Heart left ventricle (tissue), 16 donors: ENCODE measurements at regions not wholly inside any gene's neighbourhood (a gene's known extent, or its start where the extent isn't known, plus 50 kb on each side); places are given as distances from the start of the nearest gene placed in this dataset.
A peak's percentile ranks its signal among the peaks of the same experiment; 100 is the strongest.

ENCODE experiments used
- ATAC-seq, 4 donors: fragments of 200-7000 bp; cut with Tn5 transposase; one replicate each; pipeline ENCODE4 v1.9.1; 2020 to 2022; ENCODE audit warnings: moderate library complexity in 4 of 4, mild to moderate bottlenecking in 3 of 4, moderate number of reproducible peaks in 1 of 4
- DNase-seq, 5 donors: peaks; one replicate each; pipeline ENCODE4 v3.0.0-alpha.2; 2020
- H3K27ac ChIP-seq, 12 donors: fragments of 200-600 bp; sonication (generic) in 4 of 12; one replicate each; pipeline versions ENCODE4 v1.5.0 to v1.8.0; 2016 to 2022; ENCODE audit warnings: mild to moderate bottlenecking in 2 of 12
- H3K27me3 ChIP-seq, 9 donors: fragments of 200-600 bp; sonication (generic) in 2 of 9; one replicate each; pipeline versions ENCODE4 v1.5.1 to v1.8.0; 2016 to 2022; ENCODE audit warnings: mild to moderate bottlenecking in 3 of 9
- H3K36me3 ChIP-seq, 9 donors: fragments of 200-600 bp; sonication (generic) in 2 of 9; one replicate each; pipeline versions ENCODE4 v1.5.0 to v1.8.0; 2018 to 2022; ENCODE audit warnings: mild to moderate bottlenecking in 2 of 9
- H3K4me1 ChIP-seq, 12 donors: fragments of 200-600 bp; sonication (generic) in 4 of 12; one replicate each; pipeline versions ENCODE4 v1.5.0 to v1.8.0; 2016 to 2022; ENCODE audit warnings: mild to moderate bottlenecking in 3 of 12
- H3K4me3 ChIP-seq, 12 donors: fragments of 200-600 bp; sonication (generic) in 4 of 12; one replicate each; pipeline versions ENCODE4 v1.5.0 to v1.8.0; 2017 to 2022; ENCODE audit warnings: mild to moderate bottlenecking in 9 of 12, moderate library complexity in 4 of 12
- H3K9me3 ChIP-seq, 12 donors: fragments of 200-600 bp; sonication (generic) in 4 of 12; one replicate each; pipeline versions ENCODE4 v1.5.0 to v1.8.0; 2016 to 2022; ENCODE audit warnings: mild to moderate bottlenecking in 1 of 12
- POLR2A ChIP-seq, 2 donors: fragments of 450-650 bp; IDR thresholded peaks; one replicate each; pipeline ENCODE4 v1.6.1; 2017; ENCODE audit warnings: antibody characterized with exemption in 2 of 2, mild to moderate bottlenecking in 2 of 2, moderate library complexity in 2 of 2
- WGBS, 4 donors: extraction: QIAGEN DNeasy Blood & Tissue Kit in 2 of 4; methylation state at CpG; one replicate each; pipeline versions ENCODE4 v1.1.5 to v1.1.7; 2013 to 2018; 5-methylcytosine and 5-hydroxymethylcytosine counted together
- intact Hi-C, 10 donors: fragments of 100-400 bp; cut with DNase I; formaldehyde crosslinking; loops; one replicate each; pipeline versions ENCODE4 v1.11.1 to v1.14.2; 2022
- TF ChIP-seq, protein P1 (sequence below), 12 donors: fragments of 200-600 bp; sonication (generic) in 4 of 12; IDR thresholded peaks; one replicate each; pipeline versions ENCODE4 v1.5.0 to v1.8.0; 2018 to 2022; ENCODE audit warnings: antibody characterized with exemption in 12 of 12, mild to moderate bottlenecking in 5 of 12
- donor health status: ischemic (EF 13 %, LVEDD 7.1; RV severe dilation, severe dysfunction).
- donor health status: healthy with polysubstance abuse.
- donor health status: DM: no; HTN: yes; CAD: no.
- donor health status: DM: no; HTN: no; CAD: no.
- donor health status: ischemic (EF 25% LVEDD 6.9; RV normal size, moderate dysfunction).
- donor health status: ischemic (EF 25% LVEDD 5.7; RV mildly dilated, moderate dysfunction).
- donor health status: healthy.
- donor health status: DM: yes; HTN: yes; CAD: no.
- donor health status: ischemic (EF 35%, LVEDD 5.7; RV mildly dilated, moderate dysfunction).
- donor health status: nonischemic (EF 11% LVEDD 7.7; RV severe dilation, severe dysfunction).
- donor health status: DM: yes; HTN: yes; CAD: no.
- donor health status: PGD.
- donor health status: ischemic (EF 29% LVEDD 5.4; RV normal size, mild dysfunction).
- donor health status: nonischemic (EF 23%, LVEDD 6.1; RV moderate dilation, normal function).

- H3K27me3 ChIP-seq = no peaks in the 10 kb centered on the region
- DNase-seq (no peak), ATAC-seq (no peak)
- no peak overlapping the region for H3K27ac ChIP-seq
- no peak overlapping the region for H3K4me3 ChIP-seq
- intact Hi-C loops = no loop called here
- peaks cover 0 to 4% (median 0%) of the 10 kb centered on the region in 12 donors for H3K9me3 ChIP-seq
- 86 to 92% (median 91%) methylated on average over 3 of the region's 3 CpGs for WGBS, 4 donors
- H3K36me3 ChIP-seq = no peaks in the 10 kb centered on the region
- no peak for TF ChIP-seq POLR2A (IDR thresholded peaks at IDR 0.05)
- TF ChIP-seq, protein P1, sequence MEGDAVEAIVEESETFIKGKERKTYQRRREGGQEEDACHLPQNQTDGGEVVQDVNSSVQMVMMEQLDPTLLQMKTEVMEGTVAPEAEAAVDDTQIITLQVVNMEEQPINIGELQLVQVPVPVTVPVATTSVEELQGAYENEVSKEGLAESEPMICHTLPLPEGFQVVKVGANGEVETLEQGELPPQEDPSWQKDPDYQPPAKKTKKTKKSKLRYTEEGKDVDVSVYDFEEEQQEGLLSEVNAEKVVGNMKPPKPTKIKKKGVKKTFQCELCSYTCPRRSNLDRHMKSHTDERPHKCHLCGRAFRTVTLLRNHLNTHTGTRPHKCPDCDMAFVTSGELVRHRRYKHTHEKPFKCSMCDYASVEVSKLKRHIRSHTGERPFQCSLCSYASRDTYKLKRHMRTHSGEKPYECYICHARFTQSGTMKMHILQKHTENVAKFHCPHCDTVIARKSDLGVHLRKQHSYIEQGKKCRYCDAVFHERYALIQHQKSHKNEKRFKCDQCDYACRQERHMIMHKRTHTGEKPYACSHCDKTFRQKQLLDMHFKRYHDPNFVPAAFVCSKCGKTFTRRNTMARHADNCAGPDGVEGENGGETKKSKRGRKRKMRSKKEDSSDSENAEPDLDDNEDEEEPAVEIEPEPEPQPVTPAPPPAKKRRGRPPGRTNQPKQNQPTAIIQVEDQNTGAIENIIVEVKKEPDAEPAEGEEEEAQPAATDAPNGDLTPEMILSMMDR (IDR thresholded peaks at IDR 0.05) = no peak
- H3K4me1 ChIP-seq = no peaks in the 10 kb centered on the region
Measured at GRCh38 chr6:11878735-11879134, 100.1 kb upstream of the ADTRP start.

GRCh38 chr6:11878029-11878428, 99.4 kb upstream of the ADTRP start:
- intact Hi-C loops = no loop called here
- Histone ChIP-seq H3K4me3 (no peak overlapping the region), H3K4me1 (no peaks in the 10 kb centered on the region), H3K27ac (no peak overlapping the region), H3K36me3 (no peaks in the 10 kb centered on the region), H3K27me3 (no peaks in the 10 kb centered on the region), H3K9me3 (peaks cover 0 to 4% (median 0%) of the 10 kb centered on the region in 12 donors)
- no peak for ATAC-seq
- no peak for TF ChIP-seq POLR2A (IDR thresholded peaks at IDR 0.05)
- TF ChIP-seq, protein P1 (IDR thresholded peaks at IDR 0.05) = no peak
- WGBS, 4 donors = 17 to 42% (median 30%) methylated on average over 3 of the region's 3 CpGs
- DNase-seq = no peak

- intact Hi-C loops = no loop called here
- DNase-seq = no peak
- H3K27me3 ChIP-seq = no peaks in the 10 kb centered on the region
- 89 to 94% (median 93%) methylated on average over 10 of the region's 10 CpGs for WGBS, 4 donors
- H3K36me3 ChIP-seq = no peaks in the 10 kb centered on the region
- no peak for TF ChIP-seq POLR2A (IDR thresholded peaks at IDR 0.05)
- TF ChIP-seq, protein P1 (IDR thresholded peaks at IDR 0.05) = no peak
- H3K27ac ChIP-seq = no peak overlapping the region
- H3K9me3 ChIP-seq = no peaks in the 10 kb centered on the region
- H3K4me3 ChIP-seq = no peak overlapping the region
- H3K4me1 ChIP-seq = no peaks in the 10 kb centered on the region
- ATAC-seq = no peak
Measured at GRCh38 chr6:11876934-11877433, 98.4 kb upstream of the ADTRP start.

DNA sequence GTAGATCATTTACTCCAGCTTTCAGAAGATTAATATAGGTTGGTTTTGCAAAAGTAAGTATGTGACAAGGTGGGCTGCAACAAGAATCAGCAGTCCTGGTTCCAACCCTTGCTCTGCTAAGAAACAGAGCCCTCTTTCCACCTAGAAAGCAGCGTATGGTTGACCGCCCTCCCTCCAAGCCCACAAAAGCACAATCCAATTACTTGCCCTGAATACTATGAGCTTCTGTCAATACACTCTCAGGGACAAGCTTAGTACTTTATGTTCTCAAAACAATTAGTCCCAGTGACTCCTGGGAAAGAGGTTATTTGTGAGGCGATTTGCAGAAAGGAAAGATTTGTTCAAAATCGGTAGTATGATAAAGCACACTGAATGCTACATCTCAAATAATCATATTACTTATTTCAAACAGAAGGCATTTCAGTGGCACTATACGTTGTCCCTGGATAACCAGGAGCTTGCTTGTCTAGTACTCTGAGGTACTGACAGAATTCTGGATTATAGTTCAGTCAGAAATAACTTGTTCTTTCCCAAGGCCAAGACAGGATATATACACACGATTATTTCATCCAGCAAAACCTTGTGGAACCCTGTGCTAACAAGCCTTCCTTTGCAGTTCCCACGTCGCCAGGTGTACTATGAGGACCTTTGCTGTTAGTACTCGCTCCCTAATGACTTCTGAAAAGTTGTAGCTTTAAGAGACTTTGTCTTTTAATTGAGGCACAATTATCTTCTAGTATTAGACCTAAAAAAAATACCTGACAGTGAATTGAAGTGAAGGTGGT, 96.9 kb upstream of the ADTRP start:
- no peaks in the 10 kb centered on the region for H3K36me3 ChIP-seq
- ATAC-seq = peak in 1 of 4 donors; percentile 41

More for the DNA sequence above, 96.9 kb upstream of the ADTRP start:
- no peak overlapping the region for H3K4me3 ChIP-seq
- no peak for TF ChIP-seq POLR2A (IDR thresholded peaks at IDR 0.05)
- TF ChIP-seq, protein P1 (IDR thresholded peaks at IDR 0.05) = no peak
- no peak for DNase-seq
- no peaks in the 10 kb centered on the region for H3K9me3 ChIP-seq
- H3K27me3 ChIP-seq = no peaks in the 10 kb centered on the region
- peaks cover 0 to under 1% (median 0%) of the 10 kb centered on the region in 12 donors for H3K4me1 ChIP-seq
- intact Hi-C loops = no loop called here
- 65 to 88% (median 80%) methylated on average over 9 of the region's 9 CpGs for WGBS, 4 donors
- H3K27ac ChIP-seq = no peak overlapping the region
